MCF 10A (cell line): ENCODE measurements at regions not wholly inside any gene's neighbourhood (a gene's known extent, or its start where the extent isn't known, plus 50 kb on each side); places are given as distances from the start of the nearest gene placed in this dataset.
"Not testable (repeated sequence)": the region's sequence is repeated elsewhere in the genome, so short reads cannot be mapped to it uniquely, and the experiment has no call there.

ENCODE experiments used
- BruUV-seq: library from RNA; stranded (reverse); fragments of 400-500 nt; replicated peaks from 2 replicates; lab custom pipeline; 2021; lab: Mats Ljungman, UMichigan
- CTCF ChIA-PET: fragments of 300-600 bp; sonication (Branson Sonifier 250); formaldehyde crosslinking; extraction: SDS; loops from one replicate; lab custom pipeline; 2021; ENCODE audit warnings: antibody characterized with exemption, inconsistent platforms; lab: Yijun Ruan, JAX
- POLR2A ChIA-PET: fragments of 300-600, 350-650 bp; sonication (Branson Sonifier 250); formaldehyde crosslinking; extraction: SDS; loops from one replicate; lab custom pipeline; 2020; ENCODE audit warnings: antibody characterized with exemption, inconsistent platforms; lab: Yijun Ruan, JAX
- DNase-seq: peaks from one replicate; pipeline ENCODE4 v3.0.0-alpha.2; 2018; ENCODE audit not compliant: unreplicated experiment
- H3K27ac Mint-ChIP-seq: one replicate; pipeline ENCODE4 v1.8.0; 2022; ENCODE audit warnings: mild to moderate bottlenecking, low read depth, mixed read lengths; ENCODE audit not compliant: unreplicated experiment
- H3K27me3 Mint-ChIP-seq: one replicate; pipeline ENCODE4 v1.8.0; 2022; ENCODE audit warnings: mixed read lengths; ENCODE audit not compliant: insufficient read depth, unreplicated experiment
- H3K36me3 Mint-ChIP-seq: one replicate; pipeline ENCODE4 v1.8.0; 2022; ENCODE audit warnings: mild to moderate bottlenecking, moderate library complexity, mixed read lengths; ENCODE audit not compliant: insufficient read depth, unreplicated experiment
- H3K4me1 Mint-ChIP-seq: one replicate; pipeline ENCODE4 v1.8.0; 2022; ENCODE audit warnings: mixed read lengths; ENCODE audit not compliant: insufficient read depth, unreplicated experiment
- H3K4me3 Mint-ChIP-seq: one replicate; pipeline ENCODE4 v1.8.0; 2022; ENCODE audit warnings: mild to moderate bottlenecking, moderate library complexity, mixed read lengths; ENCODE audit not compliant: unreplicated experiment
- H3K9me3 Mint-ChIP-seq: one replicate; pipeline ENCODE4 v1.8.0; 2022; ENCODE audit warnings: mixed read lengths; ENCODE audit not compliant: unreplicated experiment
- intact Hi-C: fragments of 100-400 bp; cut with micrococcal nuclease; formaldehyde crosslinking; loops from 2 replicates; pipeline ENCODE4 v1.14.1; 2022
- TF ChIP-seq, protein P1 (sequence below): fragments of 200-600 bp; IDR thresholded peaks from one replicate; pipeline ENCODE4 v1.8.0; 2022; ENCODE audit warnings: antibody characterized with exemption, mild to moderate bottlenecking; ENCODE audit not compliant: unreplicated experiment

DNA sequence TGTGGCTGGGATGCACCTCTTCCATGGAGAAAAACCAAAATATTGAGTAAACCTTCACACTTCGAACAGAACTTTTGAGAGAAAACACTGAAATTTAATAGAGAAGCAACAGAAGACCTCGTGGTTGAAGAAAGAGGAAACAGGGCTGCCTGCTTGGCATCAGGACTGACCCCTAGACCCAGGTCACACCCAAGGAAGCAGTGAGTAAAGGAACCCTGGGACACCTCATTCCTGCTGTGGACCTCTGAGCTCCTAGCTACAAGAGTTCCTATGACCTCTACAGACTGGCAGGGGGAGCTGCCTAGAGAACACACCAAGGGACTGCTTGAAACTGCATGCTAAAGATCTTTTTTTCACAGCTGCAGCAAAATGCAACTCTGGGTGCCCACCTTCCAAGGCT, 67.8 kb downstream of the FASLG start:
- CTCF ChIA-PET = interaction anchor here (0.8 to 8.6 kb wide), 8 partner anchors 7 to 475 kb away, joined by 3 to 97 read pairs (median 4); no protein-coding TSS in a partner anchor
- TF ChIP-seq, protein P1, sequence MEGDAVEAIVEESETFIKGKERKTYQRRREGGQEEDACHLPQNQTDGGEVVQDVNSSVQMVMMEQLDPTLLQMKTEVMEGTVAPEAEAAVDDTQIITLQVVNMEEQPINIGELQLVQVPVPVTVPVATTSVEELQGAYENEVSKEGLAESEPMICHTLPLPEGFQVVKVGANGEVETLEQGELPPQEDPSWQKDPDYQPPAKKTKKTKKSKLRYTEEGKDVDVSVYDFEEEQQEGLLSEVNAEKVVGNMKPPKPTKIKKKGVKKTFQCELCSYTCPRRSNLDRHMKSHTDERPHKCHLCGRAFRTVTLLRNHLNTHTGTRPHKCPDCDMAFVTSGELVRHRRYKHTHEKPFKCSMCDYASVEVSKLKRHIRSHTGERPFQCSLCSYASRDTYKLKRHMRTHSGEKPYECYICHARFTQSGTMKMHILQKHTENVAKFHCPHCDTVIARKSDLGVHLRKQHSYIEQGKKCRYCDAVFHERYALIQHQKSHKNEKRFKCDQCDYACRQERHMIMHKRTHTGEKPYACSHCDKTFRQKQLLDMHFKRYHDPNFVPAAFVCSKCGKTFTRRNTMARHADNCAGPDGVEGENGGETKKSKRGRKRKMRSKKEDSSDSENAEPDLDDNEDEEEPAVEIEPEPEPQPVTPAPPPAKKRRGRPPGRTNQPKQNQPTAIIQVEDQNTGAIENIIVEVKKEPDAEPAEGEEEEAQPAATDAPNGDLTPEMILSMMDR = no peak

DNA sequence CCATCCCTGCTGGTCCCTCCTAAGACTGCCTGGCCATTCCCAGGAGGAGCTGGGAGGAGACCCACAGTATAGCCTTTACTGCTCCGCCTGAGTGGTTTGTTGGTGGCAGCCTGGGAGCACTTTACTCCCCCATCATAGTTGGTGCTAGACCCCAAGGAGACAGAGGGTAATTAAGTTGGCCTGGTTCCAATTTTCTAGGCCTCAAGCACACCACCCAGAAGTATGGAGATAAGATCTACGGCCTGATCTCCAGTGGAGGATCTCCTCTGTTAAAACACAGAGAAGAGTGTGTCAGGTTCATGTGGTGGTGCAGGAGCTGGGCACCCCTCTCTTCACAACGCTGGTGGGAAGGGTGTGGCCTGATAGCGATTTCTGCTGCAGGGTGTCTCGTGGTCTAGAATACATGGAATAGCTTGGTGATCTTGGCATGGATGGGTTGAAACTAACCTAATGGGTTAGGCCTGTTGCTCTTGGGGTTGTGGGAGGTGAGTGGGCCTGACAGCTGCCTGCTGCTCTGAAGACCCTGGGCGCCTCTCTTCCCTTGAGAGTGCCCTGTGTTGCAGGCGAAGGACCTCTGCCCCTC, 68.5 kb downstream of the FASLG start:
- intact Hi-C loops = no loop called here
- Mint-ChIP-seq H3K36me3 (no peaks in the 10 kb centered on the region), H3K4me3 (no peak overlapping the region), H3K4me1 (peaks cover 6% of the 10 kb centered on the region), H3K9me3 (peaks cover 8% of the 10 kb centered on the region), H3K27me3 (no peaks in the 10 kb centered on the region), H3K27ac (no peak overlapping the region)
- POLR2A ChIA-PET = interaction anchor here (1.0 to 1.2 kb wide), 2 partner anchors 8 to 12 kb away, joined by 3 to 4 read pairs; no protein-coding TSS in a partner anchor
- TF ChIP-seq, protein P1 = no peak
- DNase-seq = no peak
- BruUV-seq = no TSS peak
- CTCF ChIA-PET = interaction anchor here (0.5 to 8.6 kb wide), 19 partner anchors 8 to 1446 kb away, joined by 3 to 97 read pairs (median 3); no protein-coding TSS in a partner anchor

More for the DNA sequence above, 67.8 kb downstream of the FASLG start:
- no peak for DNase-seq
- BruUV-seq = no TSS peak
- Mint-ChIP-seq H3K27me3 (no peaks in the 10 kb centered on the region), H3K9me3 (peaks cover 8% of the 10 kb centered on the region), H3K4me3 (no peak overlapping the region), H3K27ac (no peak overlapping the region), H3K4me1 (peaks cover 6% of the 10 kb centered on the region), H3K36me3 (no peaks in the 10 kb centered on the region)
- POLR2A ChIA-PET = interaction anchor here (1.2 kb wide), 1 partner anchor 13 kb away, joined by 4 read pairs; no protein-coding TSS in a partner anchor
- intact Hi-C loops = no loop called here

DNA sequence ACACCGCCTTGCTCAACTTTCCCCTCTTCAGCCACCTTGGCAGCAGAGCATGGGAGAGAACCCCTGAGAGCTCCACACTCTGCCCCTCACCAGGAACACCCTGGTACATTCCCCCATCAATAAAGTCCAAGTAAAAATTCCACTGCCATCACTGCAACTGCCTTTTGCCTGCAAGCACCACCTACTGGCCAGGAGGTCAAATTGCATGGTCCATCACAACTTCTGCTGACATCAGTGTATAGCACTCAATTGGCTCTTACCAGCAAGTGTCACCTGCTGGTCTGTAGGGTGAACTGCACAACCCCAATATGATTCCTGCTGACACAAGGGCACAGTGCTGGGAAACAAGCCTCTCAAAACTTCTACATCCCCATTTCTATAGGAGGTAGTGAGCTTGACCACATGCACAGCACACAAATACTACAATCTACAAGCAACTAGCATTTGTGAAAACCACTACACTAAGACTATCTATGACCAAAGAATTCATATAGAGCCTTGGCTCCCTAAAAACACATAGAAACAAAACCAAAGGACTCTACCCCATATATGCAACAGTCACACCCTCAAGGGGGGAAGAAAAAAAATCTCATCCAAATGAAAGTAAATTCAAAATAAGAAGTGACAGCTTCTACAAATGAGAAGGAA, 69.2 kb downstream of the FASLG start:
- TF ChIP-seq, protein P1 = peak; percentile 44
- H3K27me3 Mint-ChIP-seq = no peaks in the 10 kb centered on the region
- intact Hi-C loops = no loop called here
- DNase-seq = peak; percentile 38
- BruUV-seq = no TSS peak
- no peak overlapping the region for H3K4me3 Mint-ChIP-seq
- CTCF ChIA-PET = interaction anchor here (0.6 to 8.6 kb wide), 15 partner anchors 9 to 1333 kb away, joined by 3 to 97 read pairs (median 3); no protein-coding TSS in a partner anchor
- no peak overlapping the region for H3K27ac Mint-ChIP-seq
- H3K4me1 Mint-ChIP-seq = peaks cover 6% of the 10 kb centered on the region
- H3K36me3 Mint-ChIP-seq = no peaks in the 10 kb centered on the region
- peaks cover 8% of the 10 kb centered on the region for H3K9me3 Mint-ChIP-seq
- POLR2A ChIA-PET = interaction anchor here (1.0 kb wide), 1 partner anchor 9 kb away, joined by 3 read pairs; no protein-coding TSS in a partner anchor

DNA sequence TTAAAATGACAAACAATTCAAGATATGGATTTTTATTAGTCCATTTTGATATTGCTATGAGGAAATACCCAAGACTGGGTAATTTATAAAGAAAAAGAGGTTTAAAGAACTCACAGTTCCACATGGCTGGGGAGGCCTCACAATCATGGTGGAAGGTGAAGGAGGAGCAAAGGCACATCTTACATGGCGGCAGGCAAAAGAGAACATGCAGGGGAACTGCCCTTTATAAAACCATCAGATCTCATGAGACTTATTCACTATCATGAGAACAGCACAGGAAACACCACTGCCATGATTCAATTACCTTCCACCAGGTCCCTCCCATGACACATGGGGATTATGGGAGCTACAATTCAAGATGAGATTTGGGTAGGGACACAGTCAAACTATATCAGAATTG, 69.8 kb downstream of the FASLG start:
- H3K9me3 Mint-ChIP-seq, BruUV-seq, intact Hi-C loops, H3K27me3 Mint-ChIP-seq, H3K4me1 Mint-ChIP-seq, H3K27ac Mint-ChIP-seq, H3K36me3 Mint-ChIP-seq, DNase-seq, H3K4me3 Mint-ChIP-seq: not testable (repeated sequence)
- ChIA-PET CTCF (interaction anchor here (0.6 to 8.6 kb wide), 5 partner anchors 9 to 1332 kb away, joined by 3 to 97 read pairs (median 3); no protein-coding TSS in a partner anchor), POLR2A (interaction anchor here (1.0 kb wide), 1 partner anchor 9 kb away, joined by 3 read pairs; no protein-coding TSS in a partner anchor)
